MCF 10A (cell line): ENCODE measurements at regions not wholly inside any gene's neighbourhood (a gene's known extent, or its start where the extent isn't known, plus 50 kb on each side); places are given as distances from the start of the nearest gene placed in this dataset.

Experiments used
- BruUV-seq: library from RNA; stranded (reverse); fragments of 400-500 nt; replicated peaks from 2 replicates; lab custom pipeline; 2021; lab: Mats Ljungman, UMichigan
- CTCF ChIA-PET: fragments of 300-600 bp; sonication (Branson Sonifier 250); formaldehyde crosslinking; extraction: SDS; loops from one replicate; lab custom pipeline; 2021; ENCODE audit warnings: antibody characterized with exemption, inconsistent platforms; lab: Yijun Ruan, JAX
- POLR2A ChIA-PET: fragments of 300-600, 350-650 bp; sonication (Branson Sonifier 250); formaldehyde crosslinking; extraction: SDS; loops from one replicate; lab custom pipeline; 2020; ENCODE audit warnings: antibody characterized with exemption, inconsistent platforms; lab: Yijun Ruan, JAX
- DNase-seq: peaks from one replicate; pipeline ENCODE4 v3.0.0-alpha.2; 2018; ENCODE audit not compliant: unreplicated experiment
- H3K27ac Mint-ChIP-seq: one replicate; pipeline ENCODE4 v1.8.0; 2022; ENCODE audit warnings: mild to moderate bottlenecking, low read depth, mixed read lengths; ENCODE audit not compliant: unreplicated experiment
- H3K27me3 Mint-ChIP-seq: one replicate; pipeline ENCODE4 v1.8.0; 2022; ENCODE audit warnings: mixed read lengths; ENCODE audit not compliant: insufficient read depth, unreplicated experiment
- H3K36me3 Mint-ChIP-seq: one replicate; pipeline ENCODE4 v1.8.0; 2022; ENCODE audit warnings: mild to moderate bottlenecking, moderate library complexity, mixed read lengths; ENCODE audit not compliant: insufficient read depth, unreplicated experiment
- H3K4me1 Mint-ChIP-seq: one replicate; pipeline ENCODE4 v1.8.0; 2022; ENCODE audit warnings: mixed read lengths; ENCODE audit not compliant: insufficient read depth, unreplicated experiment
- H3K4me3 Mint-ChIP-seq: one replicate; pipeline ENCODE4 v1.8.0; 2022; ENCODE audit warnings: mild to moderate bottlenecking, moderate library complexity, mixed read lengths; ENCODE audit not compliant: unreplicated experiment
- H3K9me3 Mint-ChIP-seq: one replicate; pipeline ENCODE4 v1.8.0; 2022; ENCODE audit warnings: mixed read lengths; ENCODE audit not compliant: unreplicated experiment
- CTCF ChIP-seq: fragments of 200-600 bp; IDR thresholded peaks from one replicate; pipeline ENCODE4 v1.8.0; 2022; ENCODE audit warnings: antibody characterized with exemption, mild to moderate bottlenecking; ENCODE audit not compliant: unreplicated experiment
- intact Hi-C: fragments of 100-400 bp; cut with micrococcal nuclease; formaldehyde crosslinking; loops from 2 replicates; pipeline ENCODE4 v1.14.1; 2022

- Mint-ChIP-seq H3K4me1 (no peaks in the 10 kb centered on the region), H3K27ac (no peak overlapping the region), H3K4me3 (no peak overlapping the region), H3K27me3 (peaks cover 47% of the 10 kb centered on the region), H3K36me3 (peaks cover 6% of the 10 kb centered on the region), H3K9me3 (no peaks in the 10 kb centered on the region)
- ChIA-PET POLR2A (interaction anchor here (1.0 kb wide), 1 partner anchor 10 kb away, joined by 3 read pairs; no protein-coding TSS in a partner anchor), CTCF (interaction anchor here (0.6 kb wide), 2 partner anchors 25 to 153 kb away, joined by 3 read pairs; no protein-coding TSS in a partner anchor)
- BruUV-seq, result no TSS peak
- DNase-seq, result no peak
- no peak for TF ChIP-seq CTCF
- intact Hi-C loops, result no loop called here
Measured at GRCh38 chr4:173669460-173670179, 139.6 kb upstream of the HAND2 start.

- intact Hi-C loops, result no loop called here
- POLR2A ChIA-PET, result no interaction called here
- CTCF ChIA-PET, result no interaction called here
- Mint-ChIP-seq H3K36me3 (no peaks in the 10 kb centered on the region), H3K27me3 (peaks cover 93% of the 10 kb centered on the region), H3K4me3 (no peak overlapping the region), H3K4me1 (no peaks in the 10 kb centered on the region), H3K27ac (no peak overlapping the region), H3K9me3 (peaks cover 16% of the 10 kb centered on the region)
- no peak for TF ChIP-seq CTCF
- DNase-seq, result no peak
- BruUV-seq, result no TSS peak
Measured at GRCh38 chr4:173661001-173661400, 131.0 kb upstream of the HAND2 start.

GRCh38 chr4:173656898-173657297 lies 126.9 kb upstream of the HAND2 start:
- POLR2A ChIA-PET, result no interaction called here
- TF ChIP-seq CTCF, result no peak
- Mint-ChIP-seq H3K4me3 (no peak overlapping the region), H3K36me3 (no peaks in the 10 kb centered on the region), H3K9me3 (peaks cover 16% of the 10 kb centered on the region), H3K4me1 (no peaks in the 10 kb centered on the region), H3K27ac (no peak overlapping the region), H3K27me3 (peaks cover 65% of the 10 kb centered on the region)
- intact Hi-C loops, result no loop called here
- BruUV-seq, result no TSS peak
- CTCF ChIA-PET, result no interaction called here
- no peak for DNase-seq

GRCh38 chr4:173652283-173652931 lies 122.4 kb upstream of the HAND2 start:
- no peak for DNase-seq
- intact Hi-C loops, result no loop called here
- H3K27me3 Mint-ChIP-seq, result peaks cover 32% of the 10 kb centered on the region
- no peak for TF ChIP-seq CTCF
- no peaks in the 10 kb centered on the region for H3K36me3 Mint-ChIP-seq
- no peaks in the 10 kb centered on the region for H3K9me3 Mint-ChIP-seq
- POLR2A ChIA-PET, result no interaction called here
- no TSS peak for BruUV-seq
- H3K4me1 Mint-ChIP-seq, result no peaks in the 10 kb centered on the region
- CTCF ChIA-PET, result interaction anchor here (0.6 kb wide), 1 partner anchor 1403 kb away, joined by 3 read pairs; no protein-coding TSS in a partner anchor
- no peak overlapping the region for H3K4me3 Mint-ChIP-seq
- no peak overlapping the region for H3K27ac Mint-ChIP-seq
